ENCODE measurements at regions not wholly inside any gene's neighbourhood (a gene's known extent, or its start where the extent isn't known, plus 50 kb on each side); places are given as distances from the start of the nearest gene placed in this dataset.

- Histone ChIP-seq H3K4me2 (ENCODE audit: insufficient read depth, insufficient read length, low read length) (no peak overlapping the region), H3K9ac (ENCODE audit: extremely low read depth, insufficient read length, low read length) (no peak overlapping the region), H4K8ac (replicated peaks; ENCODE audit: insufficient read length, low read depth, low read length) (no peak overlapping the region), H3K27ac (ENCODE audit: insufficient read length, low read depth, low read length) (no peak overlapping the region), H3K27me3 (ENCODE audit: insufficient read depth, low read length) (no peaks in the 10 kb centered on the region), H3K56ac (ENCODE audit: insufficient read length, low read depth, low read length) (no peak overlapping the region), H3K23me2 (ENCODE audit: insufficient read length, low read depth, low read length, poor library complexity, severe bottlenecking) (no peaks in the 10 kb centered on the region), H4K5ac (ENCODE audit: insufficient read length, low read depth, low read length) (no peak overlapping the region), H3K79me2 (ENCODE audit: insufficient read depth, low read length) (no peaks in the 10 kb centered on the region), H2BK15ac (ENCODE audit: low read depth, low read length) (no peak overlapping the region), H3K23ac (ENCODE audit: insufficient read length, low read depth, low read length) (no peak overlapping the region), H2BK12ac (ENCODE audit: insufficient read length, low read depth, low read length) (no peak overlapping the region), H3K4me1 (ENCODE audit: insufficient read depth, low read length) (peaks cover 2% of the 10 kb centered on the region; the same call in 1 of the 2 replicates), H3T11ph (ENCODE audit: low read length) (no peak overlapping the region), H3K79me1 (ENCODE audit: insufficient read depth, low read depth, low read length, poor library complexity, severe bottlenecking) (no peaks in the 10 kb centered on the region), H2BK20ac (ENCODE audit: low read depth, low read length, poor library complexity, severe bottlenecking) (no peak overlapping the region), H4K20me1 (ENCODE audit: control insufficient read depth, insufficient read depth, insufficient read length) (no peaks in the 10 kb centered on the region), H2BK5ac (ENCODE audit: insufficient read length, low read length) (no peak overlapping the region), H3K9me3 (ENCODE audit: control insufficient read depth, low read depth, low read length) (no peaks in the 10 kb centered on the region), H3K18ac (ENCODE audit: insufficient read length, low read depth, low read length) (no peak overlapping the region), H4K91ac (ENCODE audit: insufficient read length, low read depth, low read length) (no peak overlapping the region), H2AK5ac (ENCODE audit: insufficient read length, low read length) (no peak overlapping the region), H2AFZ (ENCODE audit: low read length) (no peak overlapping the region), H3K4ac (ENCODE audit: low read depth, low read length) (no peak overlapping the region), H2BK120ac (ENCODE audit: low read depth, low read length, poor library complexity, severe bottlenecking) (no peak overlapping the region), H3K14ac (ENCODE audit: insufficient read depth, low read length) (no peak overlapping the region)
- Mint-ChIP-seq H3K27ac (no peak overlapping the region), H3K9me3 (peaks cover 16 to 22% of the 10 kb centered on the region in 2 experiments), H3K4me1 (peaks cover 21 to 23% of the 10 kb centered on the region in 2 experiments), H3K36me3 (ENCODE audit: insufficient read depth in 1 of 3, low read depth in 3 of 3) (peaks cover 4 to 19% (median 10%) of the 10 kb centered on the region in 3 experiments; a peak in 4 of 7 replicates), H3K4me3 (no peak overlapping the region), H3K27me3 (ENCODE audit: low read depth) (no peaks in the 10 kb centered on the region; the same call in 1 of the 2 replicates)
- TF ChIP-seq CTCF (conservative IDR thresholded peaks at IDR 0.05): no peak
- WGBS (ENCODE audit: extremely low coverage, insufficient read length, low lambda C conversion rate): no CpG with 5 or more reads among the region's 5 CpGs
- no peak for DNase-seq
Observed at GRCh38 chr4:153036931-153037482, 100.9 kb downstream of the FHDC1 start.

Data from H9 (cell line).